Testis (tissue), 2 donors: ENCODE measurements at regions not wholly inside any gene's neighbourhood (a gene's known extent, or its start where the extent isn't known, plus 50 kb on each side); places are given as distances from the start of the nearest gene placed in this dataset.
A peak's percentile ranks its signal among the peaks of the same experiment; 100 is the strongest.

Experiments used
- DNase-seq: peaks from one replicate; pipeline ENCODE4 v3.0.0-alpha.2; 2019
- H3K27ac ChIP-seq, 2 donors: fragments of 200-600 bp; sonication (generic); one replicate each; pipeline ENCODE4 v1.5.1; 2019
- H3K27me3 ChIP-seq: fragments of 200-600 bp; sonication (generic); one replicate; pipeline ENCODE4 v1.5.1; 2019
- H3K36me3 ChIP-seq: fragments of 200-600 bp; sonication (generic); one replicate; pipeline ENCODE4 v1.5.1; 2017; ENCODE audit warnings: low read depth; ENCODE audit errors: missing control alignments
- H3K4me1 ChIP-seq: fragments of 200-600 bp; sonication (generic); one replicate; pipeline ENCODE4 v1.5.1; 2019
- H3K4me3 ChIP-seq, 2 donors: fragments of 200-600 bp; sonication (generic); one replicate each; pipeline ENCODE4 v1.5.1; 2017 to 2019
- H3K9me3 ChIP-seq: fragments of 200-600 bp; sonication (generic); one replicate; pipeline ENCODE4 v1.5.1; 2017
- CTCF ChIP-seq, 3 experiments: fragments of 450-650 bp in 2 of 3; fragments of 200-600 bp in 1 of 3; sonication (generic) in 1 of 3; IDR thresholded peaks; one replicate each; pipeline ENCODE4 v1.5.1; 2016 to 2019; ENCODE audit warnings: antibody characterized with exemption in 3 of 3, mild to moderate bottlenecking in 2 of 3, moderate library complexity in 1 of 3
- POLR2A ChIP-seq: fragments of 450-650 bp; IDR thresholded peaks from one replicate; pipeline ENCODE4 v1.6.1; 2017; ENCODE audit warnings: antibody characterized with exemption, mild to moderate bottlenecking, moderate library complexity
- WGBS, 2 donors: methylation state at CpG; one replicate each; pipeline ENCODE4 v1.1.5; 2018; 5-methylcytosine and 5-hydroxymethylcytosine counted together
- intact Hi-C: fragments of 100-400 bp; cut with DNase I; formaldehyde crosslinking; loops from one replicate; pipeline ENCODE4 v1.15.1; 2023; ENCODE audit warnings: low total_unique reads

GRCh38 chr5:125713109-125713805 lies 710.0 kb upstream of the GRAMD2B start:
- WGBS, 2 donors, result 77 to 86% methylated on average over 8 of the region's 8 CpGs
- TF ChIP-seq POLR2A (no peak), CTCF (IDR thresholded peaks at IDR 0.05) (no peak)
- H3K4me3 ChIP-seq, result no peak overlapping the region
- no peaks in the 10 kb centered on the region for H3K4me1 ChIP-seq
- intact Hi-C loops, result no loop called here
- DNase-seq, result no peak
- H3K27me3 ChIP-seq, result no peaks in the 10 kb centered on the region
- H3K9me3 ChIP-seq, result no peaks in the 10 kb centered on the region
- no peaks in the 10 kb centered on the region for H3K36me3 ChIP-seq
- no peak overlapping the region for H3K27ac ChIP-seq

- Histone ChIP-seq H3K27ac (no peak overlapping the region), H3K27me3 (no peaks in the 10 kb centered on the region), H3K4me1 (peaks cover 3% of the 10 kb centered on the region), H3K4me3 (no peak overlapping the region), H3K9me3 (no peaks in the 10 kb centered on the region), H3K36me3 (no peaks in the 10 kb centered on the region)
- TF ChIP-seq POLR2A (no peak), CTCF (IDR thresholded peaks at IDR 0.05) (no peak)
- no peak for DNase-seq
- WGBS, 2 donors, result 80 to 84% methylated on average over 2 of the region's 2 CpGs
- intact Hi-C loops, result no loop called here
Measured at GRCh38 chr5:125715216-125715615, 708.0 kb upstream of the GRAMD2B start.

GRCh38 chr5:125717209-125717608 lies 706.0 kb upstream of the GRAMD2B start:
- TF ChIP-seq POLR2A (no peak), CTCF (IDR thresholded peaks at IDR 0.05) (no peak)
- Histone ChIP-seq H3K9me3 (no peaks in the 10 kb centered on the region), H3K27ac (no peak overlapping the region), H3K27me3 (no peaks in the 10 kb centered on the region), H3K4me3 (no peak overlapping the region), H3K36me3 (no peaks in the 10 kb centered on the region), H3K4me1 (peaks cover 3% of the 10 kb centered on the region)
- no peak for DNase-seq
- intact Hi-C loops, result no loop called here

GRCh38 chr5:125719681-125720347 lies 703.4 kb upstream of the GRAMD2B start:
- WGBS, 2 donors, result 29 to 37% methylated on average over 9 of the region's 9 CpGs
- Histone ChIP-seq H3K36me3 (no peaks in the 10 kb centered on the region), H3K4me1 (peaks cover 3% of the 10 kb centered on the region), H3K9me3 (no peaks in the 10 kb centered on the region), H3K4me3 (no peak overlapping the region), H3K27me3 (no peaks in the 10 kb centered on the region), H3K27ac (peak overlapping the region in 1 of 2 donors; percentile 25)
- DNase-seq, result peak; percentile 34
- TF ChIP-seq CTCF (IDR thresholded peaks at IDR 0.05) (no peak), POLR2A (no peak)
- intact Hi-C loops, result no loop called here

GRCh38 chr5:125720348-125720685 lies 702.9 kb upstream of the GRAMD2B start:
- Histone ChIP-seq H3K27me3 (no peaks in the 10 kb centered on the region), H3K4me1 (peaks cover 3% of the 10 kb centered on the region), H3K36me3 (no peaks in the 10 kb centered on the region), H3K27ac (no peak overlapping the region), H3K4me3 (no peak overlapping the region), H3K9me3 (no peaks in the 10 kb centered on the region)
- TF ChIP-seq CTCF (IDR thresholded peaks at IDR 0.05), result no peak
- TF ChIP-seq POLR2A, result no peak
- 75% methylated on average over 2 of the region's 2 CpGs for WGBS, 2 donors
- no peak for DNase-seq
- intact Hi-C loops, result no loop called here
